ENCODE measurements at regions not wholly inside any gene's neighbourhood (a gene's known extent, or its start where the extent isn't known, plus 50 kb on each side); places are given as distances from the start of the nearest gene placed in this dataset.
A peak's percentile ranks its signal among the peaks of the same experiment; 100 is the strongest.
"Not testable (repeated sequence)": the region's sequence is repeated elsewhere in the genome, so short reads cannot be mapped to it uniquely, and the experiment has no call there.

DNA sequence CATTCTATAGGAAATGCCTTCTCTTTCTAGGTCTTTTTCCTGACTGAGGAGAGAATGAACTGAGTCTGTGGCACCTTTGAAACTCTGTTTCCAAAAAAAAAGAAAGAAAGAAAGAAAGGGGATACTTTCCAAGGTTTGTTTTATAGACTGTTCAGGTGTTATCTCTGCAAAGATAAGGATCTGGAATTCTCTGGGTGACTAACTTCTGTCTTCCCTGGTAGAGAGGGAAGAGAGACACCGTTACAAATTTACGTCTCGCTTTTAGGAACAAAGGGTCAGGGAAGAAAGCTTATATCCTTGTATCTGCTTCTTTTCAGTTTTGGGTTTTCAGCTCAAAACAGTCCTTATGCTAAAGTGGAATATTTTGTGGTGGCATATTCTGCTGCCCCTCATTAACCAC, 314.1 kb downstream of the RAPGEF2 start:
- no peak for DNase-seq (ENCODE audit: low spot score)
- no peaks in the 10 kb centered on the region for H3K27me3 ChIP-seq (replicated peaks; ENCODE audit: insufficient read depth)
- H3K36me3 ChIP-seq, result no peaks in the 10 kb centered on the region

DNA sequence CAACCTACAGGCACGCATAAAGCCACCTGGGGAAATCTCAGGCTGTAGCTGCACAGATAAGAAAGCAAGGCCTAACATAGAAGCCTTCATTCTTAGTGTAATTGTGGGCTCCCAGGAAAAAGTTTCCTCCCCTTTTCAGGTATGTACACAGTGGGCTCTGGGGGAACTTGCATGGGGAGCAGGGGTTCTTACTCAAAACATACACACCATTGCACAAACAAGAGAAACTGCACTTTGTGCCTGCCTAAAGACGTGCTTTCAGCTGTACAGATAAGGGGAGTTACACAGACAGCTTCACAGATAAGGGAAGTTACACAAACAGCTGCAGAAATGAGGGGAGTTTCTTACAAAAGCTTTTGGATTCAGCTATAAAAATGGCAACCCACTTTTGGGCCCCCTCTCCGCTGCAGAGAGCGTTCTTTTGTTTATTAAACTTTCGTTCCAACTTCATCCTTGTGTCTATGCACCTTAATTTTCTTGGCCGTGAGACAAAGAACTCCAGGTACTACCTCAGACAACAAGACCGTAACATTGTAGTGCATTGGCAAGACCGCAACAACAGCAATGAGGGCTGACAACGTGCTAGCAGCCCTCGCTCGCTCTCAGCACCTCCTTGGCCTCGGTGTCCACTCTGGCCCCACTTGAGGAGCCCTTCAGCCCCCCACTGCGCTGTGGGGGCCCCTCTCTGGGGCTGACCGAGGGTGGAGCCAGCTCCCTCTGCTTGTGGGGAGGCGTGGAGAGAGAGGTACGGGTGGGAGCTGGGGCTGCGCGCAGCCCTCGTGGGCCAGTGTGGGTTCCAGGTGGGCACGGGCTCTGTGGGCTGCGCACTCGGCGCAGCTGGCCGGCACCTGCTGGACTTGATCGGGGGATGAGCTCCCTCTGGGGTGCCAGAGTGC, 317.5 kb downstream of the RAPGEF2 start:
- H3K27ac ChIP-seq, result no peak overlapping the region
- no peaks in the 10 kb centered on the region for H3K36me3 ChIP-seq
- TF ChIP-seq, protein P1, sequence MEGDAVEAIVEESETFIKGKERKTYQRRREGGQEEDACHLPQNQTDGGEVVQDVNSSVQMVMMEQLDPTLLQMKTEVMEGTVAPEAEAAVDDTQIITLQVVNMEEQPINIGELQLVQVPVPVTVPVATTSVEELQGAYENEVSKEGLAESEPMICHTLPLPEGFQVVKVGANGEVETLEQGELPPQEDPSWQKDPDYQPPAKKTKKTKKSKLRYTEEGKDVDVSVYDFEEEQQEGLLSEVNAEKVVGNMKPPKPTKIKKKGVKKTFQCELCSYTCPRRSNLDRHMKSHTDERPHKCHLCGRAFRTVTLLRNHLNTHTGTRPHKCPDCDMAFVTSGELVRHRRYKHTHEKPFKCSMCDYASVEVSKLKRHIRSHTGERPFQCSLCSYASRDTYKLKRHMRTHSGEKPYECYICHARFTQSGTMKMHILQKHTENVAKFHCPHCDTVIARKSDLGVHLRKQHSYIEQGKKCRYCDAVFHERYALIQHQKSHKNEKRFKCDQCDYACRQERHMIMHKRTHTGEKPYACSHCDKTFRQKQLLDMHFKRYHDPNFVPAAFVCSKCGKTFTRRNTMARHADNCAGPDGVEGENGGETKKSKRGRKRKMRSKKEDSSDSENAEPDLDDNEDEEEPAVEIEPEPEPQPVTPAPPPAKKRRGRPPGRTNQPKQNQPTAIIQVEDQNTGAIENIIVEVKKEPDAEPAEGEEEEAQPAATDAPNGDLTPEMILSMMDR (IDR thresholded peaks at IDR 0.05), result no peak
- DNase-seq (ENCODE audit: low spot score), result no peak
- H3K4me1 ChIP-seq (ENCODE audit: control insufficient read depth in 1 of 2, low read depth in 2 of 2), result no peaks in the 10 kb centered on the region
- H3K4me3 ChIP-seq, result no peak overlapping the region
- no peaks in the 10 kb centered on the region for H3K27me3 ChIP-seq (replicated peaks; ENCODE audit: insufficient read depth)
- no peaks in the 10 kb centered on the region for H3K9me3 ChIP-seq
- no peak for ATAC-seq (ENCODE audit: insufficient number of reproducible peaks, low FRiP score, low read depth)

More for the DNA sequence above, 314.1 kb downstream of the RAPGEF2 start:
- no peaks in the 10 kb centered on the region for H3K9me3 ChIP-seq
- no peak overlapping the region for H3K4me3 ChIP-seq
- ATAC-seq (ENCODE audit: insufficient number of reproducible peaks, low FRiP score, low read depth), result no peak
- TF ChIP-seq, protein P1 (IDR thresholded peaks at IDR 0.05), result no peak
- H3K27ac ChIP-seq, result peak overlapping the region in 1 of 2 donors; percentile 42
- H3K4me1 ChIP-seq (ENCODE audit: control insufficient read depth in 1 of 2, low read depth in 2 of 2), result no peaks in the 10 kb centered on the region

DNA sequence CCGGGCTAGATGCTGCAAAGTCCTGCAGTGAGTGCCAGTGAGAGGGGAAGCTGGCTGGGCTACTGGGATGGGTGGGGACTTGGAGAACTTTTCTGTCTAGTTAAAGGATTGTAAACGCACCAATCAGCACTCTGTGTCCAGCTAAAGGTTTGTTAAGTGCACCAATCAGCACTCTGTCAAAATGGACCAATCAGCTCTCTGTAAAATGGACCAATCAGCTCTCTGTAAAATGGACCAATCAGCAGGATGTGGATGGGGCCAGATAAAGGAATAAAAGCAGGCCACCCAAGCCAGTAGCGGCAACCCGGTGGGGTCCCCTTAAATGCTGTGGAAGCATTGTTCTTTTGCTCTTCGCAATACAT, 318.2 kb downstream of the RAPGEF2 start:
- H3K27me3 ChIP-seq (replicated peaks; ENCODE audit: insufficient read depth); H3K9me3 ChIP-seq; H3K36me3 ChIP-seq; ATAC-seq (ENCODE audit: insufficient number of reproducible peaks, low FRiP score, low read depth); H3K4me1 ChIP-seq (ENCODE audit: control insufficient read depth in 1 of 2, low read depth in 2 of 2); DNase-seq (ENCODE audit: low spot score); H3K27ac ChIP-seq; H3K4me3 ChIP-seq: not testable (repeated sequence)

DNA sequence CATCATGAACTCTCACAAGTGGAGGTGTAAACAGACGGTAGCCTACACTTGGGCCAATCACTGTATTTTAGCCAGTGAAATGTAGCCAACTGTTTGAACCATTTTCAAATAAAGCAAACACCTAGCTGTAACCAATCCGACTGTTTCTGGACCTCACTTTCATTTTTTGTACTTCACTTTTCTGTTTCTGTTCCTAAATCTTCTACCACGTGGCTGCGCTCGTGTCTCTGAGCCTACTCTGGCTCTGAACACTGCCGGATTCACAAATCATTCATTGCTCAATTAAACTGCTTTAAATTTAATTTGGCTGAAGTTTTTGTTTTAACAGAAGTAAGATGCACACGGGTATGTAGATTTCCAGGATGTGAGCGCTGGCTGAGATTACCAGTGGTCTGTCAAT, 319.1 kb downstream of the RAPGEF2 start:
- TF ChIP-seq, protein P1 (IDR thresholded peaks at IDR 0.05), result no peak
- ATAC-seq (ENCODE audit: insufficient number of reproducible peaks, low FRiP score, low read depth) (no peak), DNase-seq (ENCODE audit: low spot score) (no peak)
- Histone ChIP-seq H3K9me3 (no peaks in the 10 kb centered on the region), H3K36me3 (no peaks in the 10 kb centered on the region), H3K27ac (no peak overlapping the region), H3K4me3 (no peak overlapping the region), H3K27me3 (replicated peaks; ENCODE audit: insufficient read depth) (no peaks in the 10 kb centered on the region), H3K4me1 (ENCODE audit: control insufficient read depth in 1 of 2, low read depth in 2 of 2) (no peaks in the 10 kb centered on the region)

DNA sequence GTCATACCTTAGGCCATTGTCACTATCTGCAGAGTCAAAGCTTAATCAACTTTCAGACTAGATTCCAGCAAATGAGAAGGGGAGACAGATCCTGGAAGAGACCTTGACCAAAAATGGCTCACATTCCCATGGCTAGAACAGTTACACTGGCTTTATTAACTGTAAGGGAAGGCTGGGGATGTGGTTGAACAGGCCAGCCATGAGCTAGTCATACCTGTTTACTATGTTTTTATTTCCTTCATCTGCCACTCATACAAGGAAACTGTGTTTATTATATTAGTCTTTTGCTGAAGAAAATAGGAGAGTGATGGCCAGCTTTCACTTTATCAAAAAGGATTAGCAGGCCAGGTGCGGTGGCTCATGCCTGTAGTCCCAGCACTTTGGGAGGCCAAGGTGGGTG, 319.7 kb downstream of the RAPGEF2 start:
- TF ChIP-seq, protein P1 (IDR thresholded peaks at IDR 0.05), result no peak
- ATAC-seq (ENCODE audit: insufficient number of reproducible peaks, low FRiP score, low read depth), result no peak

More for the DNA sequence above, 319.7 kb downstream of the RAPGEF2 start:
- Histone ChIP-seq H3K27ac (no peak overlapping the region), H3K27me3 (replicated peaks; ENCODE audit: insufficient read depth) (no peaks in the 10 kb centered on the region), H3K4me3 (no peak overlapping the region), H3K36me3 (no peaks in the 10 kb centered on the region), H3K4me1 (ENCODE audit: control insufficient read depth in 1 of 2, low read depth in 2 of 2) (no peaks in the 10 kb centered on the region), H3K9me3 (no peaks in the 10 kb centered on the region)
- DNase-seq (ENCODE audit: low spot score), result no peak

All from thoracic aorta (tissue), 2 donors.